HEK293T (cell line): ENCODE measurements at regions not wholly inside any gene's neighbourhood (a gene's known extent, or its start where the extent isn't known, plus 50 kb on each side); places are given as distances from the start of the nearest gene placed in this dataset.

ENCODE experiments used
- ARNT ChIP-seq: fragments of 450-650 bp; IDR thresholded peaks from 2 replicates; pipeline ENCODE4 v1.6.1; 2017; ENCODE audit warnings: mild to moderate bottlenecking
- BHLHE40 ChIP-seq: fragments of 450-650 bp; IDR thresholded peaks from 2 replicates; pipeline ENCODE4 v1.6.1; 2016; ENCODE audit warnings: mild to moderate bottlenecking, moderate library complexity, borderline replicate concordance
- CTBP1 ChIP-seq: fragments of 450-650 bp; IDR thresholded peaks from 2 replicates; pipeline ENCODE4 v1.6.1; 2016; ENCODE audit warnings: borderline replicate concordance
- ELF4 ChIP-seq: fragments of 450-650 bp; IDR thresholded peaks from 2 replicates; pipeline ENCODE4 v1.6.1; 2017; ENCODE audit warnings: antibody characterized with exemption
- FOXA1 ChIP-seq: fragments of 450-650 bp; IDR thresholded peaks from 2 replicates; pipeline ENCODE4 v1.6.1; 2016; ENCODE audit warnings: mild to moderate bottlenecking
- FOXK2 ChIP-seq: fragments of 450-650 bp; IDR thresholded peaks from 2 replicates; pipeline ENCODE4 v1.6.1; 2016; ENCODE audit warnings: mild to moderate bottlenecking
- FOXM1 ChIP-seq: fragments of 450-650 bp; IDR thresholded peaks from 2 replicates; pipeline ENCODE4 v1.6.1; 2017; ENCODE audit warnings: mild to moderate bottlenecking, borderline replicate concordance
- HDGF ChIP-seq: fragments of 450-650 bp; IDR thresholded peaks from 2 replicates; pipeline ENCODE4 v1.6.1; 2017; ENCODE audit warnings: antibody characterized with exemption, borderline replicate concordance
- SP1 ChIP-seq: fragments of 450-650 bp; IDR thresholded peaks from 2 replicates; pipeline ENCODE4 v1.6.1; 2017
- SUZ12 ChIP-seq: fragments of 450-650 bp; IDR thresholded peaks from 2 replicates; pipeline ENCODE4 v1.6.1; 2016; ENCODE audit warnings: mild to moderate bottlenecking
- TARDBP ChIP-seq: fragments of 450-650 bp; IDR thresholded peaks from 2 replicates; pipeline ENCODE4 v1.6.1; 2016
- ZNF384 ChIP-seq: fragments of 450-650 bp; IDR thresholded peaks from 2 replicates; pipeline ENCODE4 v1.6.1; 2016
- TF ChIP-seq, protein P1 (sequence below): fragments of 450-650 bp; IDR thresholded peaks from 2 replicates; pipeline ENCODE4 v1.6.1; 2016

GRCh38 chr15:93614386-93615104 lies 525.5 kb upstream of the RGMA start:
- TF ChIP-seq ELF4 (no peak), CTBP1 (no peak), HDGF (no peak), FOXA1 (no peak), SP1 (no peak), TARDBP (no peak), FOXK2 (no peak), SUZ12 (no peak), BHLHE40 (no peak), ZNF384 (no peak), FOXM1 (no peak), ARNT (no peak)
- TF ChIP-seq, protein P1, sequence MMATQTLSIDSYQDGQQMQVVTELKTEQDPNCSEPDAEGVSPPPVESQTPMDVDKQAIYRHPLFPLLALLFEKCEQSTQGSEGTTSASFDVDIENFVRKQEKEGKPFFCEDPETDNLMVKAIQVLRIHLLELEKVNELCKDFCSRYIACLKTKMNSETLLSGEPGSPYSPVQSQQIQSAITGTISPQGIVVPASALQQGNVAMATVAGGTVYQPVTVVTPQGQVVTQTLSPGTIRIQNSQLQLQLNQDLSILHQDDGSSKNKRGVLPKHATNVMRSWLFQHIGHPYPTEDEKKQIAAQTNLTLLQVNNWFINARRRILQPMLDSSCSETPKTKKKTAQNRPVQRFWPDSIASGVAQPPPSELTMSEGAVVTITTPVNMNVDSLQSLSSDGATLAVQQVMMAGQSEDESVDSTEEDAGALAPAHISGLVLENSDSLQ: no peak
